Caco-2 (cell line): ENCODE measurements at regions not wholly inside any gene's neighbourhood (a gene's known extent, or its start where the extent isn't known, plus 50 kb on each side); places are given as distances from the start of the nearest gene placed in this dataset.

Experiments used
- BruUV-seq: library from RNA; stranded (reverse); fragments of 400-500 nt; replicated peaks from 2 replicates; lab custom pipeline; 2021; lab: Mats Ljungman, UMichigan
- CTCF ChIA-PET: fragments of 300-600 bp; sonication (Branson Sonifier 250); formaldehyde crosslinking; loops from one replicate; lab custom pipeline; 2022; ENCODE audit warnings: antibody characterized with exemption; lab: Charles Lee
- POLR2A ChIA-PET: fragments of 300-600 bp; sonication (Branson Sonifier 250); formaldehyde crosslinking; loops from one replicate; lab custom pipeline; 2022; ENCODE audit warnings: antibody characterized with exemption; lab: Charles Lee
- DNase-seq, 2 experiments: peaks; one replicate each; pipeline versions ENCODE4 v3.0.0 to v3.0.0-alpha.2; 2020 to 2022
- H3K27me3 ChIP-seq: replicated peaks from 2 replicates; pipeline ENCODE4 v1.6.0; 2011; ENCODE audit warnings: low read length; ENCODE audit not compliant: control insufficient read depth, insufficient read depth
- H3K36me3 ChIP-seq: 2 replicates; pipeline ENCODE4 v1.5.1; 2011; ENCODE audit warnings: low read length; ENCODE audit not compliant: control insufficient read depth, insufficient read depth
- H3K4me1 ChIP-seq: fragments of 250-450 bp; sonication (Bioruptor Pico); 2 replicates; pipeline ENCODE4 v1.5.1; 2020; ENCODE audit warnings: mild to moderate bottlenecking
- H3K4me3 ChIP-seq: 2 replicates; pipeline ENCODE4 v1.5.1; 2011; ENCODE audit warnings: low read depth, mild to moderate bottlenecking, control low read depth, low read length
- H3K9me3 ChIP-seq: fragments of 250-450 bp; sonication (Bioruptor Pico); 2 replicates; pipeline ENCODE4 v1.5.1; 2020; ENCODE audit warnings: mild to moderate bottlenecking, moderate library complexity
- H3K27ac Mint-ChIP-seq: one replicate; pipeline ENCODE4 v1.8.0; 2022; ENCODE audit warnings: mixed read lengths; ENCODE audit not compliant: unreplicated experiment
- H3K27me3 Mint-ChIP-seq: one replicate; pipeline ENCODE4 v1.8.0; 2022; ENCODE audit warnings: mixed read lengths; ENCODE audit not compliant: insufficient read depth, unreplicated experiment
- H3K36me3 Mint-ChIP-seq: one replicate; pipeline ENCODE4 v1.8.0; 2022; ENCODE audit warnings: mild to moderate bottlenecking, mixed read lengths; ENCODE audit not compliant: insufficient read depth, unreplicated experiment
- H3K4me1 Mint-ChIP-seq: one replicate; pipeline ENCODE4 v1.8.0; 2022; ENCODE audit warnings: low read depth, mixed read lengths; ENCODE audit not compliant: unreplicated experiment
- H3K4me3 Mint-ChIP-seq: one replicate; pipeline ENCODE4 v1.8.0; 2022; ENCODE audit warnings: mild to moderate bottlenecking, moderate library complexity, mixed read lengths; ENCODE audit not compliant: unreplicated experiment
- H3K9me3 Mint-ChIP-seq: one replicate; pipeline ENCODE4 v1.8.0; 2022; ENCODE audit warnings: mixed read lengths; ENCODE audit not compliant: unreplicated experiment
- intact Hi-C: fragments of 100-400 bp; cut with micrococcal nuclease; formaldehyde crosslinking; loops from one replicate; pipeline ENCODE4 v1.10.0; 2022; ENCODE audit not compliant: unreplicated experiment
- TF ChIP-seq, protein P1 (sequence below), 2 experiments: fragments of 200-600 bp in 1 of 2; IDR thresholded peaks; 1 replicate in 1 of 2; 2 replicates in 1 of 2; pipeline versions ENCODE4 v1.5.1 to v1.8.0; 2011 to 2022; ENCODE audit warnings: antibody characterized with exemption in 1 of 2, control low read depth in 1 of 2, inconsistent platforms in 1 of 2, low read depth in 1 of 2, low read length in 1 of 2, mild to moderate bottlenecking in 1 of 2, moderate library complexity in 1 of 2; ENCODE audit not compliant: insufficient read depth in 1 of 2, severe bottlenecking in 1 of 2, unreplicated experiment in 1 of 2

DNA sequence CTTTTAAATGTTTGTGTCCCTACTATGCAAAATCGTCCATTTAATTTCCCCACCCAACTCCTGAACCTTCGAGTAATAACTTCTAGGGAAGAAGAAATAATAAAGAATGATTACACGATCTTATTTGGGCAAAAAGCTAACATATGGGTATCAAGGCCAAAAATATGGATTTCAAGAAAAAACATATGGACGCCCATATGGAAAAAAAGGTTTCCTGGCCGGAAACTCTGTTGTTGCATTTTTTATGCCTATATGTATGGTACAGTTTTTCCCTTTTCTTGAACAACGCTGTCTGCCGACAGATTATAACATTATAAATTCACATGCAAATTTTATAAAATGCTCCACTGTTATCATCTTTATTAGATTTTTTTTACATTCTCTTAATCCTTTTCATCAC lies 167.6 kb upstream of the ESRRG start:
- no peak overlapping the region for H3K4me3 Mint-ChIP-seq
- TF ChIP-seq, protein P1, sequence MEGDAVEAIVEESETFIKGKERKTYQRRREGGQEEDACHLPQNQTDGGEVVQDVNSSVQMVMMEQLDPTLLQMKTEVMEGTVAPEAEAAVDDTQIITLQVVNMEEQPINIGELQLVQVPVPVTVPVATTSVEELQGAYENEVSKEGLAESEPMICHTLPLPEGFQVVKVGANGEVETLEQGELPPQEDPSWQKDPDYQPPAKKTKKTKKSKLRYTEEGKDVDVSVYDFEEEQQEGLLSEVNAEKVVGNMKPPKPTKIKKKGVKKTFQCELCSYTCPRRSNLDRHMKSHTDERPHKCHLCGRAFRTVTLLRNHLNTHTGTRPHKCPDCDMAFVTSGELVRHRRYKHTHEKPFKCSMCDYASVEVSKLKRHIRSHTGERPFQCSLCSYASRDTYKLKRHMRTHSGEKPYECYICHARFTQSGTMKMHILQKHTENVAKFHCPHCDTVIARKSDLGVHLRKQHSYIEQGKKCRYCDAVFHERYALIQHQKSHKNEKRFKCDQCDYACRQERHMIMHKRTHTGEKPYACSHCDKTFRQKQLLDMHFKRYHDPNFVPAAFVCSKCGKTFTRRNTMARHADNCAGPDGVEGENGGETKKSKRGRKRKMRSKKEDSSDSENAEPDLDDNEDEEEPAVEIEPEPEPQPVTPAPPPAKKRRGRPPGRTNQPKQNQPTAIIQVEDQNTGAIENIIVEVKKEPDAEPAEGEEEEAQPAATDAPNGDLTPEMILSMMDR (IDR thresholded peaks at IDR 0.05; ENCODE audit: insufficient read depth in 1 of 2, low read depth in 1 of 2, low read length in 1 of 2, severe bottlenecking in 1 of 2, unreplicated experiment in 1 of 2), result no peak
- DNase-seq, result no peak
- no peaks in the 10 kb centered on the region for H3K9me3 Mint-ChIP-seq
- H3K4me3 ChIP-seq, result no peak overlapping the region
- ChIA-PET CTCF (no interaction called here), POLR2A (no interaction called here)
- H3K9me3 ChIP-seq, result no peaks in the 10 kb centered on the region
- no peak overlapping the region for H3K27ac Mint-ChIP-seq
- H3K4me1 Mint-ChIP-seq, result peaks cover 11% of the 10 kb centered on the region
- H3K36me3 Mint-ChIP-seq, result no peaks in the 10 kb centered on the region
- H3K36me3 ChIP-seq, result no peaks in the 10 kb centered on the region
- H3K27me3 Mint-ChIP-seq, result no peaks in the 10 kb centered on the region
- intact Hi-C loops, result no loop called here
- peaks cover 17% of the 10 kb centered on the region for H3K4me1 ChIP-seq
- no peaks in the 10 kb centered on the region for H3K27me3 ChIP-seq
- no TSS peak for BruUV-seq

DNA sequence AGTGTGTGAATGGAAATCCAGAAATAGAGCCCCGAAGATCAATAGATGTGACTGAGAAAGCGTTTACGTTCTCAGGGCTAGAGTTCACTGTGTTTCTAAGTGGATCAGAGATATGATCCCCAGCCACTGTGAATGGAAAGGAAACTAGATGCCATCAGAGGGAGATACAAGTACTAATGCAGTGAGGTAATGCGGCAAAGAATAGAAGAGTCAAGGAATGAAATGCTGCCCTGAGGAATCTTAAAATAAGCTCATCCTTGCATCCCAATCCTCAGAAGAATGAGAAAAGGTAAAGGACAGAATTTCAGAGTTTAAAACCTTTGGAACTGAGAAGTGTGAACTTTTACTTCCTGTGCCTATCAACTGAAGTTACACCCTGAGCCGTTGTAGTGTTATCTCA lies 165.5 kb upstream of the ESRRG start:
- no peaks in the 10 kb centered on the region for H3K27me3 ChIP-seq
- Mint-ChIP-seq H3K27me3 (no peaks in the 10 kb centered on the region), H3K4me3 (no peak overlapping the region), H3K9me3 (no peaks in the 10 kb centered on the region), H3K27ac (no peak overlapping the region), H3K4me1 (peaks cover 11% of the 10 kb centered on the region), H3K36me3 (no peaks in the 10 kb centered on the region)
- BruUV-seq, result no TSS peak
- ChIA-PET POLR2A (no interaction called here), CTCF (no interaction called here)
- H3K4me1 ChIP-seq, result peaks cover 16% of the 10 kb centered on the region
- TF ChIP-seq, protein P1 (IDR thresholded peaks at IDR 0.05; ENCODE audit: insufficient read depth in 1 of 2, low read depth in 1 of 2, low read length in 1 of 2, severe bottlenecking in 1 of 2, unreplicated experiment in 1 of 2), result no peak
- no peak for DNase-seq
- intact Hi-C loops, result no loop called here
- H3K36me3 ChIP-seq, result no peaks in the 10 kb centered on the region
- H3K4me3 ChIP-seq, result no peak overlapping the region
- no peaks in the 10 kb centered on the region for H3K9me3 ChIP-seq

DNA sequence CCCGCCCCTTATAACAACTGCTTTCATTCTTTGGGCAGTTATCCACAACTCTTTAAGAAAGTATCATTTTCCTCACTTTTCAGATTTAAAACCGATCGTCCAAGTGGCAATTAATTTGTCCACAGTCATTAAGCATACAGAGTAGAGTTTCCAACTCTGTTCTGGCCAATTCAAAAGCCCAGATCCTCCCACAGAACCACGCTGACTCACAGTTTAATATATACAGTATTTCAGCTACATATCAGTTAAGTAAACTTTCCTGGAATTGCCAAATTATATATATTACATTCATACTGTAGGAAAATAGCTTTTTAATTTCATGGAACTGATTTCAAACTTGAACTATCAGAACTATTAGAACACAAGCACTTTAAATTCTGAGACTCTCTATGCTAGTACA lies 163.8 kb upstream of the ESRRG start:
- H3K9me3 Mint-ChIP-seq, result no peaks in the 10 kb centered on the region
- no peaks in the 10 kb centered on the region for H3K27me3 Mint-ChIP-seq
- H3K36me3 ChIP-seq, result no peaks in the 10 kb centered on the region
- ChIA-PET CTCF (no interaction called here), POLR2A (no interaction called here)
- no peak for DNase-seq
- no peaks in the 10 kb centered on the region for H3K4me1 Mint-ChIP-seq
- intact Hi-C loops, result no loop called here
- no peak overlapping the region for H3K4me3 ChIP-seq
- H3K27ac Mint-ChIP-seq, result no peak overlapping the region
- no peaks in the 10 kb centered on the region for H3K36me3 Mint-ChIP-seq
- BruUV-seq, result no TSS peak
- H3K4me1 ChIP-seq, result no peaks in the 10 kb centered on the region
- H3K4me3 Mint-ChIP-seq, result no peak overlapping the region
- H3K9me3 ChIP-seq, result no peaks in the 10 kb centered on the region
- TF ChIP-seq, protein P1 (IDR thresholded peaks at IDR 0.05; ENCODE audit: insufficient read depth in 1 of 2, low read depth in 1 of 2, low read length in 1 of 2, severe bottlenecking in 1 of 2, unreplicated experiment in 1 of 2), result no peak
- H3K27me3 ChIP-seq, result no peaks in the 10 kb centered on the region
